HepG2 (cell line): ENCODE measurements at regions not wholly inside any gene's neighbourhood (a gene's known extent, or its start where the extent isn't known, plus 50 kb on each side); places are given as distances from the start of the nearest gene placed in this dataset.
A peak's percentile ranks its signal among the peaks of the same experiment; 100 is the strongest.

Experiments used
- ATAC-seq: fragments of 200-7000 bp; cut with Tn5 transposase; 3 replicates; pipeline ENCODE4 v1.9.1; 2020; ENCODE audit warnings: mild to moderate bottlenecking, moderate library complexity
- BruUV-seq: library from RNA; stranded (reverse); fragments of 400-500 nt; replicated peaks from 2 replicates; lab custom pipeline; 2021; lab: Mats Ljungman, UMichigan
- CTCF ChIA-PET: fragments of 300-600 bp; formaldehyde crosslinking; extraction: SDS; loops from one replicate; lab custom pipeline; 2021; ENCODE audit warnings: low total read pairs, inconsistent platforms, low intra/inter-chr PET ratio; lab: Yijun Ruan, JAX
- POLR2A ChIA-PET: fragments of 350-600 bp; sonication (Branson Sonifier 250); formaldehyde crosslinking; loops from one replicate; lab custom pipeline; 2020; ENCODE audit warnings: antibody characterized with exemption, inconsistent platforms; lab: Yijun Ruan, JAX
- DNase-seq: peaks from one replicate; pipeline ENCODE4 v3.0.0-alpha.2; 2015; ENCODE audit warnings: low spot score
- FAIRE-seq: peaks from 3 replicates; lab custom pipeline; 2011; peaks lifted over from hg19 to GRCh38; lab: Jason Lieb, UNC
- H2AFZ ChIP-seq: one replicate; pipeline ENCODE4 v1.6.1; 2011; ENCODE audit warnings: low read length, inconsistent platforms
- H3K27ac ChIP-seq: fragments of 300-600 bp; 3 replicates; pipeline ENCODE4 v1.8.0; 2011; ENCODE audit warnings: mixed run types, mild to moderate bottlenecking, mixed read lengths, low read length, inconsistent platforms; ENCODE audit not compliant: insufficient read depth; ENCODE audit errors: extremely low read length
- H3K27me3 ChIP-seq, 2 experiments: fragments of 200-600 bp in 1 of 2; 2 replicates in 1 of 2; 3 replicates in 1 of 2; pipeline versions ENCODE4 v1.6.0 to v1.8.0; 2011; ENCODE audit warnings: low read length in 2 of 2, mild to moderate bottlenecking in 2 of 2, moderate library complexity in 2 of 2, inconsistent platforms in 1 of 2; ENCODE audit not compliant: insufficient read depth in 2 of 2, control insufficient read depth in 1 of 2
- H3K36me3 ChIP-seq, 2 experiments: fragments of 200-600 bp in 1 of 2; replicated peaks in 1 of 2; 2 replicates in 1 of 2; 3 replicates in 1 of 2; pipeline versions ENCODE4 v1.5.1 to v1.8.0; 2011; ENCODE audit warnings: low read length in 2 of 2, inconsistent platforms in 1 of 2; ENCODE audit not compliant: insufficient read depth in 2 of 2, control insufficient read depth in 1 of 2
- H3K4me1 ChIP-seq: 2 replicates; pipeline ENCODE4 v1.5.1; 2012; ENCODE audit warnings: low read length, inconsistent platforms; ENCODE audit not compliant: insufficient read depth
- H3K4me2 ChIP-seq: 2 replicates; pipeline ENCODE4 v1.6.0; 2011; ENCODE audit warnings: low read depth, low read length, inconsistent platforms
- H3K4me3 ChIP-seq, 3 experiments: fragments of 200-600 bp in 1 of 3; sonication (generic), shearing (Covaris generic) in 1 of 3; replicated peaks in 1 of 3; 2 replicates each; pipeline ENCODE4 v1.5.1; 2011 to 2016; ENCODE audit warnings: low read length in 3 of 3, inconsistent platforms in 2 of 3, low read depth in 2 of 3, mild to moderate bottlenecking in 2 of 3, control low read depth in 1 of 3, mixed read lengths in 1 of 3; ENCODE audit not compliant: insufficient read depth in 1 of 3
- H3K79me2 ChIP-seq: one replicate; pipeline ENCODE4 v1.6.1; 2011; ENCODE audit warnings: low read length, inconsistent platforms; ENCODE audit not compliant: insufficient read depth
- H3K9ac ChIP-seq: 2 replicates; pipeline ENCODE4 v1.6.0; 2011; ENCODE audit warnings: mild to moderate bottlenecking, low read depth, low read length, inconsistent platforms; ENCODE audit not compliant: insufficient read depth
- H3K9me3 ChIP-seq: 2 replicates; pipeline ENCODE4 v1.5.1; 2012; ENCODE audit warnings: mild to moderate bottlenecking, low read length
- H4K20me1 ChIP-seq: 2 replicates; pipeline ENCODE4 v1.6.0; 2011; ENCODE audit warnings: inconsistent platforms, mild to moderate bottlenecking, low read length, moderate library complexity; ENCODE audit not compliant: insufficient read depth
- HMG20B ChIP-seq: conservative IDR thresholded peaks from 2 replicates; pipeline ENCODE4 v1.6.1; 2016; ENCODE audit warnings: missing genetic modification reagents, missing compliant biosample characterization
- HOXA9 ChIP-seq: sonication (generic); formaldehyde crosslinking; IDR thresholded peaks from 2 replicates; pipeline ENCODE4 v1.8.1; 2022; ENCODE audit warnings: missing genetic modification reagents, mild to moderate bottlenecking, moderate library complexity, borderline replicate concordance
- NR1H2 ChIP-seq: sonication (generic); formaldehyde crosslinking; IDR thresholded peaks from 2 replicates; pipeline ENCODE4 v1.8.1; 2022; ENCODE audit warnings: low read depth, missing genetic modification reagents, borderline replicate concordance
- PAWR ChIP-seq: sonication (generic); formaldehyde crosslinking; IDR thresholded peaks from 2 replicates; pipeline ENCODE4 v1.4.0; 2020; ENCODE audit warnings: missing genetic modification reagents, mild to moderate bottlenecking, borderline replicate concordance
- PITX1 ChIP-seq: sonication (generic); formaldehyde crosslinking; IDR thresholded peaks from 2 replicates; pipeline ENCODE4 v1.5.1; 2020; ENCODE audit warnings: mild to moderate bottlenecking, missing genetic modification reagents
- ZBTB7A ChIP-seq: sonication (generic); formaldehyde crosslinking; IDR thresholded peaks from 2 replicates; pipeline ENCODE4 v1.8.0; 2022; ENCODE audit warnings: mild to moderate bottlenecking, missing genetic modification reagents
- ZNF274 ChIP-seq: sonication (generic); formaldehyde crosslinking; IDR thresholded peaks from 2 replicates; pipeline ENCODE4 v1.5.1; 2020; ENCODE audit warnings: mild to moderate bottlenecking, missing genetic modification reagents
- ZNF564 ChIP-seq: sonication (generic); formaldehyde crosslinking; IDR thresholded peaks from 2 replicates; pipeline ENCODE4 v1.8.1; 2023; ENCODE audit warnings: mild to moderate bottlenecking, missing genetic modification reagents
- ZNF570 ChIP-seq: sonication (generic); formaldehyde crosslinking; IDR thresholded peaks from 2 replicates; pipeline ENCODE4 v1.4.0; 2020; ENCODE audit warnings: mild to moderate bottlenecking, missing genetic modification reagents, borderline replicate concordance
- ZNF598 ChIP-seq: sonication (generic); formaldehyde crosslinking; IDR thresholded peaks from 2 replicates; pipeline ENCODE4 v1.5.1; 2020; ENCODE audit warnings: mild to moderate bottlenecking, missing genetic modification reagents, borderline replicate concordance
- WGBS: methylation state at CpG from one replicate; pipeline ENCODE4 v1.1.6; 2017; ENCODE audit warnings: low lambda C conversion rate; 5-methylcytosine and 5-hydroxymethylcytosine counted together
- in situ Hi-C: cut with HindIII; loops from 2 replicates; pipeline ENCODE4 v1.10.0; 2017; ENCODE audit warnings: low pct_unique_long_range_greater_than_20kb; ENCODE audit not compliant: extremely low pct_ligation_motif_present
- intact Hi-C: fragments of 100-400 bp; cut with micrococcal nuclease; formaldehyde crosslinking; loops from one replicate; pipeline ENCODE4 v1.10.0; 2022; ENCODE audit not compliant: unreplicated experiment
- TF ChIP-seq, protein P1 (sequence below): sonication (generic); formaldehyde crosslinking; IDR thresholded peaks from 2 replicates; pipeline ENCODE4 v1.5.0; 2020; ENCODE audit warnings: mild to moderate bottlenecking, missing genetic modification reagents, moderate library complexity
- TF ChIP-seq, protein P2 (sequence below): IDR thresholded peaks from 2 replicates; pipeline ENCODE4 v1.6.1; 2016; ENCODE audit warnings: low read depth, control low read depth
- TF ChIP-seq, protein P3 (sequence below): sonication (generic); formaldehyde crosslinking; IDR thresholded peaks from 2 replicates; pipeline ENCODE4 v1.4.0; 2020; ENCODE audit warnings: mild to moderate bottlenecking, missing genetic modification reagents
- TF ChIP-seq, protein P4 (sequence below): sonication (generic); formaldehyde crosslinking; IDR thresholded peaks from 2 replicates; pipeline ENCODE4 v1.4.0; 2020; ENCODE audit warnings: missing genetic modification reagents, borderline replicate concordance

DNA sequence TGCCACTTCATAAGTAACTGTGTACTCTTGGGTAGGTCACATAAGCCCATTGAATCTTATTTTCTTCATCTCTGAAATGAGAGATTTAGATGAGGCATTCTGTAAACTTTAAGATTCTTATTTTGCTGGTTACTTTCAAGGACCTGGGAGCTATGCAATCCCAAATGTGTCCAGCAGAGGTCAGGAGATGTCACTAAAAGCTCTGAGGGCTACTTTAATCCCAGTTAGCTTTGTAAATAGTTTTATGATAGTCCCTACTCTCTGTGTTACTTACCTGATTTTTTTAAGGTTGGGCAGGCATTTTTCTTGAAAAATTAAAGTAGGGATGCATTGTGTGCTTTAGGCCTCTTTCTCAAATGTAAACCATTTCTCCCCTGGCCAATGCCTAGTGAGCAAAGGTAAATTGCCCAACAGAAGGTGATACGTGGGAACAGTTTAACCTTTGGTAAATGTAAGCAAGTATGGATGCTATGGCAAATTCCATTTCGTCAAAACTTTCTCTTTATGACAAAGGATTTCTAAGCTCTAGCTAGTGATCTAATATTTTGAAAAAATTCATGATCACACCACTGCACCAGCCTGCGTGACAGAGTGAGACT, 57.1 kb upstream of the WSB1 start (continued):
- TF ChIP-seq, protein P1, sequence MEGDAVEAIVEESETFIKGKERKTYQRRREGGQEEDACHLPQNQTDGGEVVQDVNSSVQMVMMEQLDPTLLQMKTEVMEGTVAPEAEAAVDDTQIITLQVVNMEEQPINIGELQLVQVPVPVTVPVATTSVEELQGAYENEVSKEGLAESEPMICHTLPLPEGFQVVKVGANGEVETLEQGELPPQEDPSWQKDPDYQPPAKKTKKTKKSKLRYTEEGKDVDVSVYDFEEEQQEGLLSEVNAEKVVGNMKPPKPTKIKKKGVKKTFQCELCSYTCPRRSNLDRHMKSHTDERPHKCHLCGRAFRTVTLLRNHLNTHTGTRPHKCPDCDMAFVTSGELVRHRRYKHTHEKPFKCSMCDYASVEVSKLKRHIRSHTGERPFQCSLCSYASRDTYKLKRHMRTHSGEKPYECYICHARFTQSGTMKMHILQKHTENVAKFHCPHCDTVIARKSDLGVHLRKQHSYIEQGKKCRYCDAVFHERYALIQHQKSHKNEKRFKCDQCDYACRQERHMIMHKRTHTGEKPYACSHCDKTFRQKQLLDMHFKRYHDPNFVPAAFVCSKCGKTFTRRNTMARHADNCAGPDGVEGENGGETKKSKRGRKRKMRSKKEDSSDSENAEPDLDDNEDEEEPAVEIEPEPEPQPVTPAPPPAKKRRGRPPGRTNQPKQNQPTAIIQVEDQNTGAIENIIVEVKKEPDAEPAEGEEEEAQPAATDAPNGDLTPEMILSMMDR (CRISPR knock-in tag): peak; percentile 74
- no peak for TF ChIP-seq PAWR (CRISPR knock-in tag)
- TF ChIP-seq, protein P2, sequence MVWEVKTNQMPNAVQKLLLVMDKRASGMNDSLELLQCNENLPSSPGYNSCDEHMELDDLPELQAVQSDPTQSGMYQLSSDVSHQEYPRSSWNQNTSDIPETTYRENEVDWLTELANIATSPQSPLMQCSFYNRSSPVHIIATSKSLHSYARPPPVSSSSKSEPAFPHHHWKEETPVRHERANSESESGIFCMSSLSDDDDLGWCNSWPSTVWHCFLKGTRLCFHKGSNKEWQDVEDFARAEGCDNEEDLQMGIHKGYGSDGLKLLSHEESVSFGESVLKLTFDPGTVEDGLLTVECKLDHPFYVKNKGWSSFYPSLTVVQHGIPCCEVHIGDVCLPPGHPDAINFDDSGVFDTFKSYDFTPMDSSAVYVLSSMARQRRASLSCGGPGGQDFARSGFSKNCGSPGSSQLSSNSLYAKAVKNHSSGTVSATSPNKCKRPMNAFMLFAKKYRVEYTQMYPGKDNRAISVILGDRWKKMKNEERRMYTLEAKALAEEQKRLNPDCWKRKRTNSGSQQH (CRISPR knock-in tag): no peak
- TF ChIP-seq, all 625 proteins: peak for 5

DNA sequence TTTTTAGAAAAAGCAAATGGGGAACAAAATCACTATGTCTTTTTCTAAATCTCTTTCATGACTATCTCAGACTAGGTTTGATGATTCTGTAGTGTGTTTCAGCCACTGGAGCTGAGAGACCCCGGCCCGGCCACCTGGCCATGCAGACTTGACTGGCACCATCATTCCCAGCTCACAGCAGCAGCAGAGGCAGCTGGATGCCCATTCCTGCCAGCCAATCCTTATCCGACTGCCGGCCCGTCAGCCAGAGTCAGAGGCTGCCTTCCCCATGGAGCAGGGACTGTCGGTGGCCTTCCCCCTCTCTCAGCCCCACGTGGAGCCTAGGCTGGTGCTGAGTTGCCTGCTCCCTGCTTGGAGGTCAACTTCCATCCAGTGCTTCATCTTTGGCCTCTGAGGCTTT, 56.0 kb upstream of the WSB1 start:
- no peak overlapping the region for H3K9ac ChIP-seq
- no peak overlapping the region for H3K4me3 ChIP-seq
- ATAC-seq: no peak
- no peak overlapping the region for H3K27ac ChIP-seq
- BruUV-seq: no TSS peak
- H3K4me2 ChIP-seq: no peak overlapping the region
- 39% methylated on average over 6 of the region's 7 CpGs for WGBS
- H4K20me1 ChIP-seq: no peaks in the 10 kb centered on the region
- intact Hi-C loops (loop anchor here (5.0 to 10.0 kb wide), 2 partner anchors 219 to 367 kb away; partner anchors contain the start of gene KSR1), in situ Hi-C loops (loop anchor here (10.0 kb wide), 3 partner anchors 117 to 357 kb away; partner anchors contain the start of gene KSR1)
- peaks cover 2 to 22% of the 10 kb centered on the region in 2 experiments; a peak in 3 of 5 replicates for H3K27me3 ChIP-seq
- FAIRE-seq: no peak
- CTCF ChIA-PET: interaction anchor here (3.3 kb wide), 1 partner anchor 143 kb away, joined by 43 read pairs; no protein-coding TSS in a partner anchor
- no peaks in the 10 kb centered on the region for H3K79me2 ChIP-seq
- no peaks in the 10 kb centered on the region for H3K9me3 ChIP-seq
- H2AFZ ChIP-seq: no peak overlapping the region
- H3K36me3 ChIP-seq: no peaks in the 10 kb centered on the region
- DNase-seq: no peak
- POLR2A ChIA-PET: interaction anchor here (1.8 kb wide), 1 partner anchor 95 kb away, joined by 5 read pairs; no protein-coding TSS in a partner anchor
- H3K4me1 ChIP-seq: peaks cover 19% of the 10 kb centered on the region
- TF ChIP-seq ZNF564 (CRISPR knock-in tag) (no peak), NR1H2 (no peak), ZNF570 (CRISPR knock-in tag) (no peak), ZNF598 (no peak), PITX1 (no peak), HMG20B (CRISPR knock-in tag) (no peak), ZNF274 (no peak), HOXA9 (CRISPR knock-in tag) (no peak), ZBTB7A (CRISPR knock-in tag) (no peak)
- TF ChIP-seq, protein P3, sequence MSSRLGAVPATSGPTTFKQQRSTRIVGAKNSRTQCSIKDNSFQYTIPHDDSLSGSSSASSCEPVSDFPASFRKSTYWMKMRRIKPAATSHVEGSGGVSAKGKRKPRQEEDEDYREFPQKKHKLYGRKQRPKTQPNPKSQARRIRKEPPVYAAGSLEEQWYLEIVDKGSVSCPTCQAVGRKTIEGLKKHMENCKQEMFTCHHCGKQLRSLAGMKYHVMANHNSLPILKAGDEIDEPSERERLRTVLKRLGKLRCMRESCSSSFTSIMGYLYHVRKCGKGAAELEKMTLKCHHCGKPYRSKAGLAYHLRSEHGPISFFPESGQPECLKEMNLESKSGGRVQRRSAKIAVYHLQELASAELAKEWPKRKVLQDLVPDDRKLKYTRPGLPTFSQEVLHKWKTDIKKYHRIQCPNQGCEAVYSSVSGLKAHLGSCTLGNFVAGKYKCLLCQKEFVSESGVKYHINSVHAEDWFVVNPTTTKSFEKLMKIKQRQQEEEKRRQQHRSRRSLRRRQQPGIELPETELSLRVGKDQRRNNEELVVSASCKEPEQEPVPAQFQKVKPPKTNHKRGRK: no peak
- TF ChIP-seq, protein P4, sequence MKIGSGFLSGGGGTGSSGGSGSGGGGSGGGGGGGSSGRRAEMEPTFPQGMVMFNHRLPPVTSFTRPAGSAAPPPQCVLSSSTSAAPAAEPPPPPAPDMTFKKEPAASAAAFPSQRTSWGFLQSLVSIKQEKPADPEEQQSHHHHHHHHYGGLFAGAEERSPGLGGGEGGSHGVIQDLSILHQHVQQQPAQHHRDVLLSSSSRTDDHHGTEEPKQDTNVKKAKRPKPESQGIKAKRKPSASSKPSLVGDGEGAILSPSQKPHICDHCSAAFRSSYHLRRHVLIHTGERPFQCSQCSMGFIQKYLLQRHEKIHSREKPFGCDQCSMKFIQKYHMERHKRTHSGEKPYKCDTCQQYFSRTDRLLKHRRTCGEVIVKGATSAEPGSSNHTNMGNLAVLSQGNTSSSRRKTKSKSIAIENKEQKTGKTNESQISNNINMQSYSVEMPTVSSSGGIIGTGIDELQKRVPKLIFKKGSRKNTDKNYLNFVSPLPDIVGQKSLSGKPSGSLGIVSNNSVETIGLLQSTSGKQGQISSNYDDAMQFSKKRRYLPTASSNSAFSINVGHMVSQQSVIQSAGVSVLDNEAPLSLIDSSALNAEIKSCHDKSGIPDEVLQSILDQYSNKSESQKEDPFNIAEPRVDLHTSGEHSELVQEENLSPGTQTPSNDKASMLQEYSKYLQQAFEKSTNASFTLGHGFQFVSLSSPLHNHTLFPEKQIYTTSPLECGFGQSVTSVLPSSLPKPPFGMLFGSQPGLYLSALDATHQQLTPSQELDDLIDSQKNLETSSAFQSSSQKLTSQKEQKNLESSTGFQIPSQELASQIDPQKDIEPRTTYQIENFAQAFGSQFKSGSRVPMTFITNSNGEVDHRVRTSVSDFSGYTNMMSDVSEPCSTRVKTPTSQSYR (CRISPR knock-in tag): no peak
